Mesenchymal stem cell (in vitro differentiated cells and primary cell): ENCODE measurements at regions not wholly inside any gene's neighbourhood (a gene's known extent, or its start where the extent isn't known, plus 50 kb on each side); places are given as distances from the start of the nearest gene placed in this dataset.
A peak's percentile ranks its signal among the peaks of the same experiment; 100 is the strongest.

ENCODE experiments used
- DNase-seq: peaks from one replicate; pipeline ENCODE4 v3.0.0-alpha.2; 2013
- H2AFZ ChIP-seq: one replicate; pipeline ENCODE4 v1.6.1; 2013; ENCODE audit warnings: low read depth, mild to moderate bottlenecking, control low read depth, inconsistent platforms, low read length, moderate library complexity
- H2AK5ac ChIP-seq: 2 replicates; pipeline ENCODE4 v1.6.1; 2013; ENCODE audit warnings: low read length, moderate library complexity, mild to moderate bottlenecking, inconsistent platforms; ENCODE audit not compliant: severe bottlenecking
- H2BK120ac ChIP-seq: one replicate; pipeline ENCODE4 v1.6.1; 2013; ENCODE audit warnings: low read depth, mild to moderate bottlenecking, inconsistent platforms, low read length, moderate library complexity
- H2BK12ac ChIP-seq, 2 experiments: one replicate each; pipeline ENCODE4 v1.6.1; 2013; ENCODE audit warnings: inconsistent platforms in 2 of 2, low read length in 2 of 2, mild to moderate bottlenecking in 2 of 2, moderate library complexity in 2 of 2, control low read depth in 1 of 2
- H2BK15ac ChIP-seq: one replicate; pipeline ENCODE4 v1.6.1; 2013; ENCODE audit warnings: mild to moderate bottlenecking, low read depth, inconsistent platforms; ENCODE audit not compliant: poor library complexity, severe bottlenecking
- H2BK5ac ChIP-seq: 2 replicates; pipeline ENCODE4 v1.6.1; 2013; ENCODE audit warnings: low read depth, mild to moderate bottlenecking, low read length, control low read depth, inconsistent platforms; ENCODE audit not compliant: poor library complexity, severe bottlenecking
- H3K14ac ChIP-seq, 2 experiments: one replicate each; pipeline ENCODE4 v1.6.1; 2013; ENCODE audit warnings: inconsistent platforms in 2 of 2, low read length in 2 of 2, control low read depth in 1 of 2, mild to moderate bottlenecking in 1 of 2, moderate library complexity in 1 of 2
- H3K18ac ChIP-seq, 2 experiments: one replicate each; pipeline ENCODE4 v1.6.1; 2013; ENCODE audit warnings: inconsistent platforms in 2 of 2, low read length in 2 of 2, control low read depth in 1 of 2, low read depth in 1 of 2, mild to moderate bottlenecking in 1 of 2
- H3K23ac ChIP-seq, 2 experiments: one replicate each; pipeline ENCODE4 v1.6.1; 2013; ENCODE audit warnings: inconsistent platforms in 2 of 2, low read length in 2 of 2, mild to moderate bottlenecking in 2 of 2, moderate library complexity in 2 of 2, control low read depth in 1 of 2
- H3K27ac ChIP-seq: 2 replicates; pipeline ENCODE4 v1.5.1; 2013; ENCODE audit warnings: mild to moderate bottlenecking, moderate library complexity, low read length, control low read depth, inconsistent platforms; ENCODE audit not compliant: poor library complexity, severe bottlenecking
- H3K27me3 ChIP-seq, 2 experiments: 2 replicates each; pipeline versions ENCODE4 v1.6.1 to v1.7.0; 2013; ENCODE audit warnings: low read length in 2 of 2, mild to moderate bottlenecking in 2 of 2, moderate library complexity in 2 of 2, control low read depth in 1 of 2, inconsistent platforms in 1 of 2; ENCODE audit not compliant: control insufficient read depth in 1 of 2, insufficient read depth in 1 of 2
- H3K36me3 ChIP-seq, 2 experiments: 2 replicates each; pipeline versions ENCODE4 v1.6.1 to v1.7.0; 2013; ENCODE audit warnings: low read length in 2 of 2, control low read depth in 1 of 2, inconsistent platforms in 1 of 2, low read depth in 1 of 2, mild to moderate bottlenecking in 1 of 2; ENCODE audit not compliant: insufficient read depth in 2 of 2, control insufficient read depth in 1 of 2
- H3K4ac ChIP-seq, 2 experiments: one replicate each; pipeline ENCODE4 v1.6.1; 2013; ENCODE audit warnings: inconsistent platforms in 2 of 2, low read length in 2 of 2, mild to moderate bottlenecking in 2 of 2, moderate library complexity in 2 of 2, control low read depth in 1 of 2, low read depth in 1 of 2
- H3K4me1 ChIP-seq: 2 replicates; pipeline ENCODE4 v1.6.1; 2013; ENCODE audit warnings: low read depth, low read length, control low read depth; ENCODE audit not compliant: control insufficient read depth, insufficient read depth
- H3K4me2 ChIP-seq: 2 replicates; pipeline ENCODE4 v1.6.1; 2013; ENCODE audit warnings: low read length, mild to moderate bottlenecking, inconsistent platforms; ENCODE audit not compliant: poor library complexity, severe bottlenecking
- H3K4me3 ChIP-seq, 2 experiments: 2 replicates each; pipeline versions ENCODE4 v1.5.1 to v1.7.0; 2013; ENCODE audit warnings: low read length in 2 of 2, mild to moderate bottlenecking in 2 of 2, control low read depth in 1 of 2, low read depth in 1 of 2; ENCODE audit not compliant: insufficient read depth in 1 of 2
- H3K79me1 ChIP-seq: replicated peaks from 2 replicates; pipeline ENCODE4 v1.6.1; 2013; ENCODE audit warnings: mild to moderate bottlenecking, control low read depth, low read length, inconsistent platforms; ENCODE audit not compliant: poor library complexity, severe bottlenecking
- H3K9ac ChIP-seq: 2 replicates; pipeline ENCODE4 v1.7.0; 2013; ENCODE audit warnings: mild to moderate bottlenecking, low read length, moderate library complexity
- H3K9me3 ChIP-seq: 2 replicates; pipeline ENCODE4 v1.7.0; 2013; ENCODE audit warnings: mild to moderate bottlenecking, low read length; ENCODE audit not compliant: control insufficient read depth
- H4K8ac ChIP-seq: one replicate; pipeline ENCODE4 v1.6.1; 2013; ENCODE audit warnings: inconsistent platforms, mild to moderate bottlenecking, low read length, moderate library complexity
- H4K91ac ChIP-seq: one replicate; pipeline ENCODE4 v1.6.1; 2013; ENCODE audit warnings: mild to moderate bottlenecking, low read length, inconsistent platforms
- WGBS: methylation state at CpG from one replicate; pipeline ENCODE4 v1.1.7; 2013; ENCODE audit warnings: mixed read lengths; 5-methylcytosine and 5-hydroxymethylcytosine counted together

DNA sequence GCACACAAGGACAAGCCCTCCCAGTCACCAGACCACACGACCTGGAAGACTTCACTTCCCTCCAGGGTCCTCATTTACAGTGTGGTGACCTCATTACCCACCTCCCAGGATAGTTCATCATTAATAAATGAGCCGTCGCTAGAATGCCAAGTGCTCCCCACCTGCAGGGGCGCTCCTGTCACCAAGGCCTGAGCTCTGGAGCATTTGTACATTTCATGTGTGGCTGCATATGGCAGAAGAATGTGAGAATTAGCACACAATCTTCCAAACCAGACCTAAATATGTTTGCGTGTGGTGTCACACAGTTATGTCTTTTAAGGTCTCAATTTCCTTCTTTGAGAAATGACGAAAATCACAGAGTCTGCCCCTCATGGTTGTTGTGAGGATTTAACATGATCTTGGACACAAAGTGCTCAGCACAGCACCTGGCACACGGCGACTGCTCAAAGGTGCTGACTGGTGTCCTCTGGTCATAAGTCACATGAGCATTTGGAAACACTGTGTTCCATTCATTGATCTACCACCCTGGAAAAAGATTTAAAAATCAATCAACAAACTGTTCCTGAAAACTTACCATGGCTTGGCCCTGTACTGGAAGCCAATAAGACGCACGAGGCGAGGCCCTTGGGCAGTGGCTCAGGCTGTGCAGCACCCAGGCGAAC is 150.6 kb upstream of the SPACA7 start:
- Histone ChIP-seq H2BK15ac (no peak overlapping the region), H3K27me3 (no peaks in the 10 kb centered on the region), H3K36me3 (no peaks in the 10 kb centered on the region), H3K14ac (no peak overlapping the region), H3K4ac (no peak overlapping the region), H2BK120ac (no peak overlapping the region), H2BK5ac (no peak overlapping the region), H4K91ac (no peak overlapping the region), H3K4me3 (no peak overlapping the region), H3K4me2 (no peak overlapping the region), H3K27ac (no peak overlapping the region), H3K79me1 (no peaks in the 10 kb centered on the region), H3K9ac (no peak overlapping the region), H3K9me3 (peaks cover 6% of the 10 kb centered on the region), H2AFZ (no peak overlapping the region), H3K4me1 (no peaks in the 10 kb centered on the region), H3K23ac (no peak overlapping the region), H2AK5ac (no peak overlapping the region), H2BK12ac (no peak overlapping the region), H3K18ac (no peak overlapping the region), H4K8ac (no peak overlapping the region)
- no peak for DNase-seq
- WGBS: 78% methylated on average over 12 of the region's 12 CpGs

GRCh38 chr13:112226320-112227002 is 149.7 kb upstream of the SPACA7 start:
- Histone ChIP-seq H3K27ac (no peak overlapping the region), H3K4me3 (no peak overlapping the region), H3K23ac (no peak overlapping the region), H3K36me3 (no peaks in the 10 kb centered on the region), H2BK120ac (no peak overlapping the region), H2BK15ac (no peak overlapping the region), H2AFZ (no peak overlapping the region), H4K91ac (peak overlapping the region; percentile 64), H3K14ac (no peak overlapping the region), H4K8ac (no peak overlapping the region), H3K9me3 (peaks cover 6% of the 10 kb centered on the region), H3K18ac (no peak overlapping the region), H3K79me1 (no peaks in the 10 kb centered on the region), H3K4me2 (no peak overlapping the region), H2BK5ac (no peak overlapping the region), H3K9ac (no peak overlapping the region), H3K4ac (no peak overlapping the region), H2AK5ac (no peak overlapping the region), H3K4me1 (no peaks in the 10 kb centered on the region), H2BK12ac (no peak overlapping the region), H3K27me3 (no peaks in the 10 kb centered on the region)
- no peak for DNase-seq
- WGBS: 76% methylated on average over 10 of the region's 10 CpGs

- H2BK12ac ChIP-seq: no peak overlapping the region
- no peak overlapping the region for H2AK5ac ChIP-seq
- H3K23ac ChIP-seq: no peak overlapping the region
- H2BK5ac ChIP-seq: no peak overlapping the region
- no peak overlapping the region for H3K4ac ChIP-seq
- no peak overlapping the region for H3K4me3 ChIP-seq
- H3K79me1 ChIP-seq: no peaks in the 10 kb centered on the region
- no peak overlapping the region for H3K14ac ChIP-seq
- H4K91ac ChIP-seq: no peak overlapping the region
- H3K27me3 ChIP-seq: no peaks in the 10 kb centered on the region
- H2BK120ac ChIP-seq: no peak overlapping the region
- no peak overlapping the region for H3K18ac ChIP-seq
- H3K4me2 ChIP-seq: no peak overlapping the region
- no peak overlapping the region for H3K27ac ChIP-seq
- no peak overlapping the region for H4K8ac ChIP-seq
- WGBS: 81% methylated on average over 12 of the region's 12 CpGs
- DNase-seq: no peak
- H3K9ac ChIP-seq: no peak overlapping the region
- peaks cover 6% of the 10 kb centered on the region for H3K9me3 ChIP-seq
- H2AFZ ChIP-seq: no peak overlapping the region
- no peaks in the 10 kb centered on the region for H3K36me3 ChIP-seq
- no peak overlapping the region for H2BK15ac ChIP-seq
- H3K4me1 ChIP-seq: no peaks in the 10 kb centered on the region
Observed at GRCh38 chr13:112227031-112227430, 149.1 kb upstream of the SPACA7 start.

DNA sequence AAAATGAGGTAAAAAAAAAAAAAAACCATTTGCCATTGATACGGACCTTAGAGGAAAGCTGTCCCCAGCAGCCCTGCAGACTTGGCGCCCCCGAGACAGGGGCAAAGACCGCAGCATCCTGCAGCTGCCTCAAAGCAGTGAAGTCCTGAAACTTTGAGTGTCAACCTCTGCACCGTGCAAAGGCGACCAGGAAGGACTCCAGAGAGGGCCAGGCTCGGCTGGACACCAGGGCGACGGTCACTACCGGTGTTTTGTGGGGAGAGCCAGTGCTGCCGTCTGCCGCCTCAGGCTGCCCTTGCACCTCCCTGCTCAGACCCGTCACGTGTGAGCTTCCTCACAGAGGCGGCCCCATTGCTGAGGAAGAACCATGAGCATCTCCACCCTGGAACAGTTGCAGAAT is 146.7 kb upstream of the SPACA7 start:
- H3K4me2 ChIP-seq: no peak overlapping the region
- H3K23ac ChIP-seq: no peak overlapping the region
- WGBS: 64% methylated on average over 14 of the region's 15 CpGs
- no peak overlapping the region for H3K27ac ChIP-seq
- no peak overlapping the region for H2BK120ac ChIP-seq
- no peak overlapping the region for H3K4me3 ChIP-seq
- DNase-seq: no peak
- H3K36me3 ChIP-seq: no peaks in the 10 kb centered on the region
- peaks cover 6% of the 10 kb centered on the region for H3K9me3 ChIP-seq
- no peak overlapping the region for H2BK12ac ChIP-seq
- no peak overlapping the region for H4K8ac ChIP-seq
- no peaks in the 10 kb centered on the region for H3K79me1 ChIP-seq
- no peak overlapping the region for H2AFZ ChIP-seq
- no peak overlapping the region for H3K9ac ChIP-seq
- H4K91ac ChIP-seq: peak overlapping the region; percentile 45
- no peak overlapping the region for H2BK15ac ChIP-seq
- no peak overlapping the region for H3K4ac ChIP-seq
- no peak overlapping the region for H2BK5ac ChIP-seq
- H3K27me3 ChIP-seq: no peaks in the 10 kb centered on the region
- H3K4me1 ChIP-seq: no peaks in the 10 kb centered on the region
- H3K14ac ChIP-seq: no peak overlapping the region
- H2AK5ac ChIP-seq: no peak overlapping the region
- no peak overlapping the region for H3K18ac ChIP-seq
